A549 (cell line): ENCODE measurements at regions not wholly inside any gene's neighbourhood (a gene's known extent, or its start where the extent isn't known, plus 50 kb on each side); places are given as distances from the start of the nearest gene placed in this dataset.

Experiments
- ATAC-seq, 2 experiments: fragments of 200-7000 bp in 1 of 2; fragments of >200 bp in 1 of 2; cut with Nextera tagmentation in 1 of 2; cut with Tn5 transposase in 1 of 2; 3 replicates each; pipeline versions ENCODE4 v1.8.0 to v1.9.1; 2018 to 2020; ENCODE audit warnings: mild to moderate bottlenecking in 1 of 2, moderate library complexity in 1 of 2
- CTCF ChIA-PET: fragments of 300-600 bp; sonication (Branson Sonifier 250); formaldehyde crosslinking; extraction: SDS; loops from one replicate; lab custom pipeline; 2021; ENCODE audit warnings: antibody characterized with exemption, inconsistent platforms; lab: Yijun Ruan, JAX
- POLR2A ChIA-PET: fragments of 350-600 bp; formaldehyde crosslinking; extraction: SDS; loops from one replicate; lab custom pipeline; 2021; ENCODE audit warnings: antibody characterized with exemption, inconsistent platforms; lab: Yijun Ruan, JAX
- DNase-seq, 2 experiments: peaks; one replicate each; pipeline versions ENCODE4 v3.0.0 to v3.0.0-alpha.2; 2011 to 2016; ENCODE audit warnings: low read depth in 1 of 2, low spot score in 1 of 2
- FAIRE-seq: peaks from 2 replicates; lab custom pipeline; 2011; peaks lifted over from hg19 to GRCh38; lab: Jason Lieb, UNC
- H3K27ac ChIP-seq, 2 experiments: fragments of >200 bp; sonication (Bioruptor Twin); formaldehyde crosslinking; 3 replicates each; pipeline ENCODE4 v1.5.1; 2016 to 2017
- H3K4me1 ChIP-seq: fragments of >200 bp; sonication (Bioruptor Twin); formaldehyde crosslinking; 3 replicates; pipeline ENCODE4 v1.6.1; 2016
- H3K4me2 ChIP-seq: fragments of >200 bp; sonication (Bioruptor Twin); formaldehyde crosslinking; 3 replicates; pipeline ENCODE4 v1.6.1; 2016
- H3K4me3 ChIP-seq: fragments of >200 bp; sonication (Bioruptor Twin); formaldehyde crosslinking; 3 replicates; pipeline ENCODE4 v1.5.1; 2016
- H3K9me3 ChIP-seq: fragments of >200 bp; sonication (Bioruptor Twin); formaldehyde crosslinking; 3 replicates; pipeline ENCODE4 v1.6.1; 2016
- BHLHE40 ChIP-seq: IDR thresholded peaks from 2 replicates; pipeline ENCODE4 v1.6.1; 2012; ENCODE audit warnings: low read depth, low read length, inconsistent platforms
- CBX2 ChIP-seq: fragments of 200-600 bp; sonication (generic); IDR thresholded peaks from 2 replicates; pipeline ENCODE4 v1.6.1; 2016; ENCODE audit warnings: low read depth, mild to moderate bottlenecking, borderline replicate concordance
- CEBPB ChIP-seq, 2 experiments: fragments of >200 bp in 1 of 2; sonication (Bioruptor Twin) in 1 of 2; formaldehyde crosslinking in 1 of 2; IDR thresholded peaks; 2 replicates each; pipeline ENCODE4 v1.6.1; 2012 to 2016
- EHMT2 ChIP-seq: fragments of 200-600 bp; sonication (generic); IDR thresholded peaks from 2 replicates; pipeline ENCODE4 v1.6.1; 2016; ENCODE audit warnings: antibody characterized with exemption, low read depth, mild to moderate bottlenecking, moderate library complexity
- FOSL2 ChIP-seq, 2 experiments: fragments of 450-650 bp in 1 of 2; fragments of >200 bp in 1 of 2; sonication (Bioruptor Twin) in 1 of 2; formaldehyde crosslinking; IDR thresholded peaks; 2 replicates each; pipeline versions ENCODE4 v1.5.0 to v1.6.1; 2016 to 2020; ENCODE audit warnings: mild to moderate bottlenecking in 1 of 2, moderate library complexity in 1 of 2
- FOXS1 ChIP-seq: fragments of 250-450 bp; sonication (Bioruptor Pico); IDR thresholded peaks from 2 replicates; pipeline ENCODE4 v1.5.0; 2020; ENCODE audit warnings: mild to moderate bottlenecking, moderate library complexity
- HEYL ChIP-seq: fragments of 250-450 bp; sonication (Bioruptor Pico); IDR thresholded peaks from 2 replicates; pipeline ENCODE4 v1.8.0; 2021; ENCODE audit warnings: mild to moderate bottlenecking, moderate library complexity
- HOXB13 ChIP-seq: fragments of 250-450 bp; sonication (Bioruptor Pico); IDR thresholded peaks from 2 replicates; pipeline ENCODE4 v1.5.0; 2020; ENCODE audit warnings: low read depth, mild to moderate bottlenecking, moderate library complexity
- JUN ChIP-seq, 2 experiments: fragments of >200 bp; sonication (Bioruptor Twin); formaldehyde crosslinking; IDR thresholded peaks; 2 replicates in 1 of 2; 3 replicates in 1 of 2; pipeline ENCODE4 v1.6.1; 2016 to 2017
- JUNB ChIP-seq: fragments of >200 bp; sonication (Bioruptor Twin); formaldehyde crosslinking; IDR thresholded peaks from 2 replicates; pipeline ENCODE4 v1.6.1; 2016
- KDM1A ChIP-seq: fragments of 200-600 bp; sonication (generic); IDR thresholded peaks from 2 replicates; pipeline ENCODE4 v1.6.1; 2016; ENCODE audit warnings: low read depth, mild to moderate bottlenecking
- KDM5A ChIP-seq: fragments of 200-600 bp; sonication (generic); IDR thresholded peaks from 2 replicates; pipeline ENCODE4 v1.6.1; 2016; ENCODE audit warnings: antibody characterized with exemption, mild to moderate bottlenecking
- NFE2L2 ChIP-seq: fragments of 150-350 bp; conservative IDR thresholded peaks from 2 replicates; pipeline ENCODE4 v1.6.1; 2014; ENCODE audit warnings: low read length
- NPAS2 ChIP-seq: fragments of 250-450 bp; sonication (Bioruptor Pico); IDR thresholded peaks from 2 replicates; pipeline ENCODE4 v1.8.0; 2022; ENCODE audit warnings: mild to moderate bottlenecking, moderate library complexity, borderline replicate concordance
- PHF8 ChIP-seq: fragments of 200-600 bp; sonication (generic); IDR thresholded peaks from 2 replicates; pipeline ENCODE4 v1.6.1; 2016; ENCODE audit warnings: low read depth, mild to moderate bottlenecking, antibody characterized with exemption, moderate library complexity, borderline replicate concordance
- RFX5 ChIP-seq: fragments of 450-650 bp; IDR thresholded peaks from 2 replicates; pipeline ENCODE4 v1.7.1; 2014; ENCODE audit warnings: antibody characterized with exemption, mild to moderate bottlenecking, moderate library complexity
- RNF2 ChIP-seq: fragments of 200-600 bp; sonication (generic); IDR thresholded peaks from 2 replicates; pipeline ENCODE4 v1.6.1; 2016; ENCODE audit warnings: low read depth, mild to moderate bottlenecking, antibody characterized with exemption, moderate library complexity, borderline replicate concordance
- SMC3 ChIP-seq: fragments of >200 bp; sonication (Bioruptor Twin); formaldehyde crosslinking; IDR thresholded peaks from 3 replicates; pipeline ENCODE4 v1.6.1; 2018; ENCODE audit warnings: inconsistent platforms
- ZSCAN20 ChIP-seq: fragments of 250-450 bp; sonication (Bioruptor Pico); IDR thresholded peaks from 2 replicates; pipeline ENCODE4 v1.8.0; 2022; ENCODE audit warnings: mild to moderate bottlenecking, moderate library complexity
- WGBS: methylation state at CpG from one replicate; pipeline ENCODE4 v1.1.6; 2017; ENCODE audit errors: missing lambda C conversion rate; 5-methylcytosine and 5-hydroxymethylcytosine counted together
- TF ChIP-seq, protein P1 (sequence below): IDR thresholded peaks from 2 replicates; pipeline ENCODE4 v1.6.1; 2012
- TF ChIP-seq, protein P2 (sequence below): fragments of >200 bp; sonication (Bioruptor Twin); formaldehyde crosslinking; IDR thresholded peaks from 3 replicates; pipeline ENCODE4 v1.5.1; 2016
- TF ChIP-seq, protein P3 (sequence below): fragments of >200 bp; sonication (Bioruptor Twin); formaldehyde crosslinking; IDR thresholded peaks from 2 replicates; pipeline ENCODE4 v1.6.1; 2016
- TF ChIP-seq, protein P4 (sequence below): IDR thresholded peaks from 2 replicates; pipeline ENCODE4 v1.6.1; 2012

DNA sequence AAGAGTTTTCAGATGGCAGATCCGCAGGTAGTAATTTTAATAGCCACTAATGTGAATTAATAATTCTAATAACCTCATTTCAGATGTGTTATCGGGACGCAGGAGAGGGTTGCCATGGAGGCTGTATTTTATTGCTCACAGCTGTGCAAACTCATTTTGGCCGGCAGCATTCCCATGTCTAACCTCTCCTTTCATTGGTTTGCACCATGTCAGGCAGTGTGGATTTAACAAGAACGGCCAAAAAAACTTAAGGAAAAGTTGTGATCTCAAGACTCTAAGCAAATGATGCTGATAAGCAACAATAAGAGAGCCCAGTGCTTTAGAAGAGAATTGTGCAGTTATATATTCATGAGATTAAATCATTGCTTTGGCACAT, 88.7 kb upstream of the NRP1 start:
- DNase-seq (no peak), ATAC-seq (no peak), FAIRE-seq (no peak)
- Histone ChIP-seq H3K4me3 (no peak overlapping the region), H3K4me1 (peaks cover 8% of the 10 kb centered on the region; the same call in 1 of the 3 replicates), H3K27ac (no peak overlapping the region), H3K9me3 (no peaks in the 10 kb centered on the region), H3K4me2 (no peak overlapping the region)
- ChIA-PET CTCF (no interaction called here), POLR2A (no interaction called here)
- TF ChIP-seq, protein P1, sequence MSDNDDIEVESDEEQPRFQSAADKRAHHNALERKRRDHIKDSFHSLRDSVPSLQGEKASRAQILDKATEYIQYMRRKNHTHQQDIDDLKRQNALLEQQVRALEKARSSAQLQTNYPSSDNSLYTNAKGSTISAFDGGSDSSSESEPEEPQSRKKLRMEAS: no peak
- TF ChIP-seq KDM1A: no peak
- no peak for TF ChIP-seq CEBPB (IDR thresholded peaks at IDR 0.05)
- no peak for TF ChIP-seq NPAS2 (CRISPR knock-in tag)
- TF ChIP-seq JUNB: no peak
- 92% methylated on average over 5 of the region's 5 CpGs for WGBS

DNA sequence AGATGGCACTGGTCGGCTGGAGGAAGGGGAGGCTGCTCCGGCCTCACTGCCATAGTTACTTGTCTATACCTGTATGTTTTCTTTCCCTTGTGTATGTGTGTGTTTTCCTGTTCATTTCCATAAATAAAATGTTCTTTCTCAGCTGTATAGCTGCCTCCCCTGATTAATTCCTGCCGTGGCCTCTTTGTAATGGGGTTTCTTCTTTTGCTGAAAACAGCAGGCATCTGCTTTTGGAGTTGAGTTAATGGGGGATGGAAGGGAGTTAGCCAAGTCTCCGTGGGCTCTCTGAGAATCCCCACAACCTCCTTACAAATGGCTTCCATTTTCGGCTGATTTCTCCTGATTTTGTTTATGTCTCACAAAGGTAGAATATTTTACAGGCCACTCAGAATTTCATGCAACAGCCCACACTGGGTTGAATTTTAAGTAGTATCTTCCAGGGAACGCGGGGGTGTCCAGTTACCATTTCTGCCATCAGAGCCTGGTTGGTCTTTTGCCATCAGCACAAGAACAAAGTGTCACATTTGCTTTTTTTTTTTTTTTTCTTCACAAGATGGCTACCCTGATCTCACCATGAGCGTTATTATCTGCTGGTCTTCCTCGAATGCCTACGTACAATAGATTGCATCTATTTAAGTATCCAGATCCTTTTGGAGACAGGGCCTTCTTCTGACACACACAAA, 88.1 kb upstream of the NRP1 start:
- DNase-seq: no peak
- 82% methylated on average over 10 of the region's 10 CpGs for WGBS
- peaks cover 8% of the 10 kb centered on the region; the same call in 1 of the 3 replicates for H3K4me1 ChIP-seq
- ChIA-PET CTCF (no interaction called here), POLR2A (no interaction called here)
- FAIRE-seq: no peak
- no peaks in the 10 kb centered on the region for H3K9me3 ChIP-seq
- peak overlapping the region in 1 of 2 experiments; percentile 37; a peak in 2 of 6 replicates for H3K27ac ChIP-seq
- H3K4me2 ChIP-seq: no peak overlapping the region
- no peak overlapping the region for H3K4me3 ChIP-seq
- TF ChIP-seq BHLHE40: no peak
- no peak for TF ChIP-seq RFX5
- TF ChIP-seq JUN (IDR thresholded peaks at IDR 0.05): no peak
- TF ChIP-seq HEYL: no peak
- TF ChIP-seq FOXS1 (CRISPR knock-in tag): no peak
- TF ChIP-seq KDM5A: no peak
- TF ChIP-seq, protein P2, sequence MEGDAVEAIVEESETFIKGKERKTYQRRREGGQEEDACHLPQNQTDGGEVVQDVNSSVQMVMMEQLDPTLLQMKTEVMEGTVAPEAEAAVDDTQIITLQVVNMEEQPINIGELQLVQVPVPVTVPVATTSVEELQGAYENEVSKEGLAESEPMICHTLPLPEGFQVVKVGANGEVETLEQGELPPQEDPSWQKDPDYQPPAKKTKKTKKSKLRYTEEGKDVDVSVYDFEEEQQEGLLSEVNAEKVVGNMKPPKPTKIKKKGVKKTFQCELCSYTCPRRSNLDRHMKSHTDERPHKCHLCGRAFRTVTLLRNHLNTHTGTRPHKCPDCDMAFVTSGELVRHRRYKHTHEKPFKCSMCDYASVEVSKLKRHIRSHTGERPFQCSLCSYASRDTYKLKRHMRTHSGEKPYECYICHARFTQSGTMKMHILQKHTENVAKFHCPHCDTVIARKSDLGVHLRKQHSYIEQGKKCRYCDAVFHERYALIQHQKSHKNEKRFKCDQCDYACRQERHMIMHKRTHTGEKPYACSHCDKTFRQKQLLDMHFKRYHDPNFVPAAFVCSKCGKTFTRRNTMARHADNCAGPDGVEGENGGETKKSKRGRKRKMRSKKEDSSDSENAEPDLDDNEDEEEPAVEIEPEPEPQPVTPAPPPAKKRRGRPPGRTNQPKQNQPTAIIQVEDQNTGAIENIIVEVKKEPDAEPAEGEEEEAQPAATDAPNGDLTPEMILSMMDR: no peak
- TF ChIP-seq FOSL2 (IDR thresholded peaks at IDR 0.05): no peak
- TF ChIP-seq FOSL2 (CRISPR knock-in tag; IDR thresholded peaks at IDR 0.05): no peak
- no peak for TF ChIP-seq SMC3
- TF ChIP-seq ZSCAN20 (CRISPR knock-in tag): no peak
- TF ChIP-seq, protein P1: no peak
- no peak for TF ChIP-seq CBX2
- TF ChIP-seq, protein P3, sequence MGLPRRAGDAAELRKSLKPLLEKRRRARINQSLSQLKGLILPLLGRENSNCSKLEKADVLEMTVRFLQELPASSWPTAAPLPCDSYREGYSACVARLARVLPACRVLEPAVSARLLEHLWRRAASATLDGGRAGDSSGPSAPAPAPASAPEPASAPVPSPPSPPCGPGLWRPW: no peak
- no peak for TF ChIP-seq EHMT2
- no peak for TF ChIP-seq PHF8
- no peak for TF ChIP-seq HOXB13
- no peak for ATAC-seq

DNA sequence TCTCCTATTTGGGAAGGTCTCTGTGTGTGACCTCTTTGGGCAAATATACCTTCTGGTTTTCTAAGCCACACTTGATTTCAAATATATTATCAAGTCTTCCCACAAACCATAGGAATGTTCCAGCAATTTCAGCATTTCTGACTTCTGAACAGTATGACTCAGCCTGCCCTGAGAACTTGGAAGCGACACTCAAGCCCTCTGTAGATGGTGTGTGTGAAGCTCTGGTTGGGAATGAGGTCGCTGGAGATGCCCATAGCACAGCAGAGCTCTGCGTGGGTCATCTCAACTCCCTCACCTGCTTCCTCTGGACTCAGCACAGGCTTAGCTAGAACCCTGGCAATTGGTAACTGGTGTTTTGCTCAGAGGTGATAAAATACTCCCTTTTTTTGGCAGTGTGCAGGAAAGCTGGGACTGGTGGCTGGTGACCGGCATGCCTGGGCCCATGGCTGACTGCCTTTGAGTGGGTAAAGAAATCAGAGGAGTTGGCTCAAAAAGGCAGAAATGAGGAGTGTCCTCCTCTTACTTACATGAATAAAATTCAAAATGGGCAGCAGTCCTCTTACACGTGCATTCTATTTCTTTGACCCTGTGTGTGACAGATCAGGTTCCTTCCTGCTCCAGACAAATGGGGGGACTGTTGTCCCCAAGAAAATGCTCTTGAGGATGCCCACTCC, 87.5 kb upstream of the NRP1 start:
- 71% methylated on average over 5 of the region's 5 CpGs for WGBS
- H3K4me2 ChIP-seq: no peak overlapping the region
- DNase-seq (peak; percentile 13 to 25), ATAC-seq (peak; percentile 74 to 79), FAIRE-seq (no peak)
- peaks cover 8% of the 10 kb centered on the region; the same call in 1 of the 3 replicates for H3K4me1 ChIP-seq
- H3K27ac ChIP-seq: peak overlapping the region in 1 of 2 experiments; percentile 37; a peak in 2 of 6 replicates
- CTCF ChIA-PET: interaction anchor here (0.6 kb wide), 1 partner anchor 616 kb away, joined by 3 read pairs; no protein-coding TSS in a partner anchor
- TF ChIP-seq, protein P4, sequence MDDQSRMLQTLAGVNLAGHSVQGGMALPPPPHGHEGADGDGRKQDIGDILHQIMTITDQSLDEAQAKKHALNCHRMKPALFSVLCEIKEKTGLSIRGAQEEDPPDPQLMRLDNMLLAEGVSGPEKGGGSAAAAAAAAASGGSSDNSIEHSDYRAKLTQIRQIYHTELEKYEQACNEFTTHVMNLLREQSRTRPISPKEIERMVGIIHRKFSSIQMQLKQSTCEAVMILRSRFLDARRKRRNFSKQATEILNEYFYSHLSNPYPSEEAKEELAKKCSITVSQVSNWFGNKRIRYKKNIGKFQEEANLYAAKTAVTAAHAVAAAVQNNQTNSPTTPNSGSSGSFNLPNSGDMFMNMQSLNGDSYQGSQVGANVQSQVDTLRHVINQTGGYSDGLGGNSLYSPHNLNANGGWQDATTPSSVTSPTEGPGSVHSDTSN: no peak
- no peak for TF ChIP-seq NFE2L2
- TF ChIP-seq RNF2: no peak
- TF ChIP-seq CEBPB (IDR thresholded peaks at IDR 0.05): no peak
- TF ChIP-seq HOXB13: no peak
- no peak for TF ChIP-seq JUNB
- TF ChIP-seq FOSL2 (IDR thresholded peaks at IDR 0.05): no peak
- no peak for TF ChIP-seq FOSL2 (CRISPR knock-in tag; IDR thresholded peaks at IDR 0.05)
- TF ChIP-seq, all 56 proteins: peak for 0
- H3K9me3 ChIP-seq: no peaks in the 10 kb centered on the region
- H3K4me3 ChIP-seq: no peak overlapping the region
- POLR2A ChIA-PET: no interaction called here
